ACC112 (cell line): ENCODE measurements at regions not wholly inside any gene's neighbourhood (a gene's known extent, or its start where the extent isn't known, plus 50 kb on each side); places are given as distances from the start of the nearest gene placed in this dataset.

Source experiments
- H2AFZ ChIP-seq: fragments of 200-600 bp; sonication (generic); one replicate; pipeline ENCODE4 v1.6.0; 2017; ENCODE audit warnings: antibody characterized with exemption, low read length; ENCODE audit not compliant: unreplicated experiment
- H3K27ac ChIP-seq: fragments of 200-600 bp; sonication (generic); 2 replicates; pipeline ENCODE4 v1.5.1; 2014; ENCODE audit warnings: low read depth, mild to moderate bottlenecking, antibody characterized with exemption, low read length, moderate library complexity
- H3K27me3 ChIP-seq: fragments of 200-600 bp; sonication (generic); 2 replicates; pipeline ENCODE4 v1.6.1; 2014; ENCODE audit warnings: mild to moderate bottlenecking, antibody characterized with exemption, low read length, moderate library complexity, mixed read lengths; ENCODE audit not compliant: insufficient read depth
- H3K36me3 ChIP-seq: fragments of 200-600 bp; sonication (generic); 2 replicates; pipeline ENCODE4 v1.6.1; 2016; ENCODE audit warnings: mild to moderate bottlenecking, antibody characterized with exemption, low read length, moderate library complexity, mixed read lengths; ENCODE audit not compliant: insufficient read depth
- H3K4me1 ChIP-seq: fragments of 200-600 bp; sonication (generic); one replicate; pipeline ENCODE4 v1.6.1; 2016; ENCODE audit warnings: low read length, mixed read lengths; ENCODE audit not compliant: insufficient read depth, unreplicated experiment, control insufficient read depth
- H3K4me3 ChIP-seq: fragments of 200-600 bp; sonication (generic); 2 replicates; pipeline ENCODE4 v1.5.1; 2014; ENCODE audit warnings: mild to moderate bottlenecking, low read depth, low read length
- H3K79me2 ChIP-seq: fragments of 200-600 bp; sonication (generic); one replicate; pipeline ENCODE4 v1.6.0; 2016; ENCODE audit warnings: low read length; ENCODE audit not compliant: control insufficient read depth, unreplicated experiment, insufficient read depth

GRCh38 chr3:120544361-120544760, 51.8 kb upstream of the NDUFB4 start:
- H3K27ac ChIP-seq: no peak overlapping the region
- no peaks in the 10 kb centered on the region for H3K36me3 ChIP-seq
- no peak overlapping the region for H2AFZ ChIP-seq
- H3K27me3 ChIP-seq: no peaks in the 10 kb centered on the region; the same call in 1 of the 2 replicates
- H3K79me2 ChIP-seq: no peaks in the 10 kb centered on the region
- H3K4me1 ChIP-seq: no peaks in the 10 kb centered on the region
- no peak overlapping the region for H3K4me3 ChIP-seq

- H3K27ac ChIP-seq: no peak overlapping the region
- H3K4me3 ChIP-seq: no peak overlapping the region
- H3K4me1 ChIP-seq: no peaks in the 10 kb centered on the region
- H3K27me3 ChIP-seq: peaks cover 3% of the 10 kb centered on the region
- 0 out of 2 replicates have a peak, but pooled peaks cover 2% of the 10 kb centered on the region for H3K36me3 ChIP-seq
- no peaks in the 10 kb centered on the region for H3K79me2 ChIP-seq
- no peak overlapping the region for H2AFZ ChIP-seq
Observed at GRCh38 chr3:120536642-120537041, 59.5 kb upstream of the NDUFB4 start.

- Histone ChIP-seq H2AFZ (no peak overlapping the region), H3K27ac (no peak overlapping the region), H3K4me1 (no peaks in the 10 kb centered on the region), H3K36me3 (0 out of 2 replicates have a peak, but pooled peaks cover 2% of the 10 kb centered on the region), H3K27me3 (peaks cover 3% of the 10 kb centered on the region; the same call in 1 of the 2 replicates), H3K4me3 (no peak overlapping the region), H3K79me2 (no peaks in the 10 kb centered on the region)
Observed at GRCh38 chr3:120532969-120533368, 63.2 kb upstream of the NDUFB4 start.

- H2AFZ ChIP-seq: no peak overlapping the region
- H3K36me3 ChIP-seq: no peaks in the 10 kb centered on the region
- H3K79me2 ChIP-seq: no peaks in the 10 kb centered on the region
Observed at GRCh38 chr3:120528163-120528562, 68.0 kb upstream of the NDUFB4 start.

GRCh38 chr3:120526011-120526870, 69.9 kb upstream of the NDUFB4 start:
- Histone ChIP-seq H2AFZ (no peak overlapping the region), H3K4me3 (no peak overlapping the region), H3K79me2 (no peaks in the 10 kb centered on the region), H3K27ac (no peak overlapping the region), H3K36me3 (no peaks in the 10 kb centered on the region), H3K27me3 (no peaks in the 10 kb centered on the region), H3K4me1 (peaks cover 11% of the 10 kb centered on the region)

More at GRCh38 chr3:120528163-120528562, 68.0 kb upstream of the NDUFB4 start:
- Histone ChIP-seq H3K27me3 (peaks cover 3% of the 10 kb centered on the region; the same call in 1 of the 2 replicates), H3K27ac (no peak overlapping the region), H3K4me1 (peaks cover 11% of the 10 kb centered on the region), H3K4me3 (no peak overlapping the region)

GRCh38 chr3:120524171-120524923, 71.8 kb upstream of the NDUFB4 start:
- H3K27ac ChIP-seq: 0 out of 2 replicates have a peak overlapping the region, but pooled peaks have one; percentile 38
- H3K27me3 ChIP-seq: no peaks in the 10 kb centered on the region

GRCh38 chr3:120516136-120516535, 65.3 kb upstream of the FSTL1 start:
- Histone ChIP-seq H3K4me1 (no peaks in the 10 kb centered on the region), H3K79me2 (no peaks in the 10 kb centered on the region), H3K36me3 (no peaks in the 10 kb centered on the region), H2AFZ (no peak overlapping the region), H3K4me3 (no peak overlapping the region), H3K27me3 (no peaks in the 10 kb centered on the region), H3K27ac (no peak overlapping the region)

More at GRCh38 chr3:120524171-120524923, 71.8 kb upstream of the NDUFB4 start:
- Histone ChIP-seq H3K4me3 (no peak overlapping the region; the same call in 1 of the 2 replicates), H3K79me2 (no peaks in the 10 kb centered on the region), H3K4me1 (peaks cover 11% of the 10 kb centered on the region), H3K36me3 (no peaks in the 10 kb centered on the region), H2AFZ (no peak overlapping the region)

- Histone ChIP-seq H3K27ac (no peak overlapping the region), H3K36me3 (no peaks in the 10 kb centered on the region), H3K4me3 (no peak overlapping the region), H3K4me1 (no peaks in the 10 kb centered on the region), H2AFZ (no peak overlapping the region), H3K27me3 (no peaks in the 10 kb centered on the region), H3K79me2 (no peaks in the 10 kb centered on the region)
Observed at GRCh38 chr3:120512655-120513054, 61.9 kb upstream of the FSTL1 start.

GRCh38 chr3:120506828-120507774, 56.3 kb upstream of the FSTL1 start:
- Histone ChIP-seq H3K27me3 (no peaks in the 10 kb centered on the region), H3K27ac (no peak overlapping the region), H3K4me1 (peaks cover 17% of the 10 kb centered on the region), H2AFZ (peak overlapping the region; percentile 58), H3K4me3 (no peak overlapping the region), H3K79me2 (no peaks in the 10 kb centered on the region), H3K36me3 (no peaks in the 10 kb centered on the region)
